Heart left ventricle (tissue), 13 donors: ENCODE measurements at regions not wholly inside any gene's neighbourhood (a gene's known extent, or its start where the extent isn't known, plus 50 kb on each side); places are given as distances from the start of the nearest gene placed in this dataset.
"Not testable (repeated sequence)": the region's sequence is repeated elsewhere in the genome, so short reads cannot be mapped to it uniquely, and the experiment has no call there.

Source experiments
- POLR2A ChIP-seq, 2 donors: fragments of 450-650 bp; IDR thresholded peaks; one replicate each; pipeline ENCODE4 v1.6.1; 2017; ENCODE audit warnings: antibody characterized with exemption in 2 of 2, mild to moderate bottlenecking in 2 of 2, moderate library complexity in 2 of 2
- TF ChIP-seq, protein P1 (sequence below), 12 donors: fragments of 200-600 bp; sonication (generic) in 4 of 12; IDR thresholded peaks; one replicate each; pipeline versions ENCODE4 v1.5.0 to v1.8.0; 2018 to 2022; ENCODE audit warnings: antibody characterized with exemption in 12 of 12, mild to moderate bottlenecking in 5 of 12
- donor health status: ischemic (EF 13 %, LVEDD 7.1; RV severe dilation, severe dysfunction).
- donor health status: DM: no; HTN: yes; CAD: no.
- donor health status: DM: no; HTN: no; CAD: no.
- donor health status: ischemic (EF 25% LVEDD 6.9; RV normal size, moderate dysfunction).
- donor health status: ischemic (EF 25% LVEDD 5.7; RV mildly dilated, moderate dysfunction).
- donor health status: ischemic (EF 35%, LVEDD 5.7; RV mildly dilated, moderate dysfunction).
- donor health status: nonischemic (EF 11% LVEDD 7.7; RV severe dilation, severe dysfunction).
- donor health status: DM: yes; HTN: yes; CAD: no.
- donor health status: PGD.
- donor health status: ischemic (EF 29% LVEDD 5.4; RV normal size, mild dysfunction).
- donor health status: nonischemic (EF 23%, LVEDD 6.1; RV moderate dilation, normal function).

- TF ChIP-seq POLR2A (IDR thresholded peaks at IDR 0.05): not testable (repeated sequence)
- TF ChIP-seq, protein P1, sequence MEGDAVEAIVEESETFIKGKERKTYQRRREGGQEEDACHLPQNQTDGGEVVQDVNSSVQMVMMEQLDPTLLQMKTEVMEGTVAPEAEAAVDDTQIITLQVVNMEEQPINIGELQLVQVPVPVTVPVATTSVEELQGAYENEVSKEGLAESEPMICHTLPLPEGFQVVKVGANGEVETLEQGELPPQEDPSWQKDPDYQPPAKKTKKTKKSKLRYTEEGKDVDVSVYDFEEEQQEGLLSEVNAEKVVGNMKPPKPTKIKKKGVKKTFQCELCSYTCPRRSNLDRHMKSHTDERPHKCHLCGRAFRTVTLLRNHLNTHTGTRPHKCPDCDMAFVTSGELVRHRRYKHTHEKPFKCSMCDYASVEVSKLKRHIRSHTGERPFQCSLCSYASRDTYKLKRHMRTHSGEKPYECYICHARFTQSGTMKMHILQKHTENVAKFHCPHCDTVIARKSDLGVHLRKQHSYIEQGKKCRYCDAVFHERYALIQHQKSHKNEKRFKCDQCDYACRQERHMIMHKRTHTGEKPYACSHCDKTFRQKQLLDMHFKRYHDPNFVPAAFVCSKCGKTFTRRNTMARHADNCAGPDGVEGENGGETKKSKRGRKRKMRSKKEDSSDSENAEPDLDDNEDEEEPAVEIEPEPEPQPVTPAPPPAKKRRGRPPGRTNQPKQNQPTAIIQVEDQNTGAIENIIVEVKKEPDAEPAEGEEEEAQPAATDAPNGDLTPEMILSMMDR (IDR thresholded peaks at IDR 0.05): peak in 8 of 12 donors; percentile 37 to 65 (median 61)
Observed at GRCh38 chrY:3405585-3405984, 173.3 kb upstream of the TGIF2LY start.
